Putamen (tissue), 1 donor: ENCODE measurements at regions not wholly inside any gene's neighbourhood (a gene's known extent, or its start where the extent isn't known, plus 50 kb on each side); places are given as distances from the start of the nearest gene placed in this dataset.

Source experiments
- DNase-seq: peaks from one replicate; pipeline ENCODE4 v3.0.0-alpha.2; 2016; ENCODE audit warnings: low spot score

DNA sequence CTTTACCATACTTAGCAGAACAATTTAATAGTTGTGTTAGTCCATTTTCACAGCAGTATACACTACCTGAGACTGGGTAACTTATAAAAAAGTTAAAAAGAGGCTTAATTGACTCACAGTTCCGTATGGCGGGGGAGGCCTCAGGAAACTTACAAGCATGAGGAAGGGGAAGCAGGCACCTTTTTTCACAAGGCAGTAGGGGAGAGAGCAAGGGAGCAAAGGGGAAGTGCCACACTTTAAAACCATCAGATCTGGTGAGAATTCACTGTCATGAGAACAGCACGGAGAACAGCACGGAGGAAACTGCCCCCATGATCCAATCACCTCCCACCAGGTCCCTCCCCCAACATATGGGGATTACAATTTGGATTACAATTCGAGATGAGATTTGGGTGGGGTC, 269.9 kb downstream of the MTRR start:
- DNase-seq = no peak

DNA sequence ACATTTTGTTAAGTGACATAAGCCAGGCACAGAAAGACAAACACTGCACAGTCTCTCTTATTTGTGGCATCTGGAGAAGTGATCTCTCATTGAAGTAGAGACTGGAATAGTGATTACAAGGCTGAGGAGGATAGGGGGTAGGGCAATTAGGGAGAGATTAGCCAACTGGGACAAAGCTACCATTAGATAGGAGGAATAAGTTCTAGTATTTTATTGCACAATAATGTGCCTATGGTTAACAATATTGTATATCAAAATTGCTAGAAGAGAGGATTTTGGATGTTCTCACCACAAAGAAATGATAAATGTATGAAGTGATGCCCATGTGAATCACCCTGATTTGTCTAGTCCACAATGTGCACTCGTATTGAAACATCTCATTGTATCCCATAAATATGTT, 281.8 kb downstream of the MTRR start:
- DNase-seq = no peak

DNA sequence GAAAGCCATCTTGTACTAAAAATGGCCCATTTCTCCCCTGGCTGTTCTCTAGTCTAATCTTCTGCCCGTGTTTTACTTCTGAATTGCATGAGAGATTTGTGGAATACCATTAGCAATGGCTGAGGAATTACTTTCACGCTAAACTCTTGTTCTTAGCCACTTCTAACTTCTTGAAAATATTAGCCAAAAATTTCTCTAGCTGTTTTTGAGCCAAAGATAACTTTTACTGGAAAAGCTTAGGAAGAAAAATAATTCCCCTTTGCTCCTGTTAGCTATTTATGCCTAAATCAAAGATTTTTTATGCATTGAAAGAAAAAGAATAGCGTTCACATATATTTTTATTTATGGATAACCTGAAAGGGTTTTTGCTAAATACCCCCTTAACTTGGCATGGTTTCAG, 287.8 kb downstream of the MTRR start:
- DNase-seq = no peak

DNA sequence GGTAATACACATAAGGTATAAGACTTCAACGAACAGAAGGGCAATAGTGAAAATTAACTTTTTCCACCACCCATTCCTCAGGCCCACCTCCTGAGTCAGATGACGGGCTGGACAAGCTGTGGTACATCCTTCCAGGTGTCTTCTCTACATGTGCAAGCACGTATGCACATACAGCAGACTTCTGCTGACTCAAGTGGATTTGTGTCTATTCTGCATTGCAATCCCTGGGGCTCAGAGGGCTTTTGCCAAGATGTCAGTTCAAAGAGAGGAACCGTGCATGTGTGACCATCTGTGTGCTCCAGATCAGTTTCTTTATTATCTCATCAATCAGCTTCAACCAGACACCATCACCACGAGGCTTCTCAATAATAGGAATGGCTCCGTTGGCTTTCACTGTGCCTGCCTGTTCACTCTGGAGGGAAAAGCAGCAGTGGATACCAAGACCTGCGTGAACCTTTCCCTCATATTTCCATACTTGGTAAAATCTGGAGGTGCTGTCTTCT, 288.4 kb downstream of the MTRR start:
- DNase-seq = no peak

DNA sequence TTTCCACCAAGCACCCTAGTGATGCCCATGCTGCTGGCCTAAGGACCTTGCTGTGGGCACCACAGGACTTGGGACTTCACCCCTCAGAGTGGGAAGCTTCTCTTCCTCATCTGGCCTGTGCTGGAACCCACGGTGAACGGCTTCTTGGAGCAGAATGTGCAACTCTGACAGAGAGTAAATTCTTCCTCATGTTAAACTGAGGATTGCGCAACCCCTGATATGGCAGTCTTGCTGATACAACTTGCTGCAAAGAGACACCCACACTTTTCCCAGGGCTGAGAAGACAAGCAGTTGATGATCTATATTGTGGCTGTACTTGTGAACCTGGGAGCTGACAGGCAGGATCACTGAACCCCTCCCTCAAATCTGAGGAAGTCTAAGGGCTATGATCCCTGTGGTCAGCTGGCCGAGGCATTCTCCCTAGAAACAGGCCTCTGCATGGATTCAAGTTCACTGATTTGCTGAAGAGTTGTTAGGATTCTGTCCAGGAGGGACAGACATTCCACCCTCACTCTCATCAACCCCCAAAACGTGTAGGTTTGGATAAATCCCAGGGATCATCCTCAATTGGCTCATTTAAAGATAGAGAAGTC, 307.2 kb downstream of the MTRR start:
- DNase-seq = peak; percentile 9

DNA sequence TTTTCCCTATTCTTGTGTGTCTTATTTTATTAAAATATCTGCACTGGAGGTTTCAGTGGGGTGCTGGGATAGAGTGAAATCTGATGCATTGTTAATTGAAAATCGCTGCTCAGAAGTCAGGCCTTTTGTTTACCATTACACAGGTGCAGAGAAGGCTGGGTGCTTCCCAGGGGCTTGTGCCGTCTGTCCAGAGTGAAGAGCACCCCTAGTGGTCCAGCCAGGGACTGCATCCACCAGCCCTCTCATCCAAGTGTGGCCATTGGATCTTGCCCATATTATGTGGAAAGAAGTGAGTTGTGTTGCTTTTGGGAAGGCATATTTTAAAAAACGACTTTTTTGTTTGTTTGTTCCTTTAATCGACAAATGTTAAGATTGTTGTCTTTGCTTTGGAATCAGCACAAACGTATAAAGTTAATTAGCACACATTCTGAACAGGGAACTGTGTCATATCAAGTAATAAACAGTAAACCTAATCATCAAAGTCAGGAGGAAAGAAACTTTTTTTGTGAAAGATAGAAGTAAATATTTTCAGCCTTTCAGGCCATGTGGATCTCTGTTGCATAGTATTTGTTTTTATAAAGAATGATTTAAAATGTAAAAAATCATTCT, 315.6 kb downstream of the MTRR start:
- DNase-seq = no peak

DNA sequence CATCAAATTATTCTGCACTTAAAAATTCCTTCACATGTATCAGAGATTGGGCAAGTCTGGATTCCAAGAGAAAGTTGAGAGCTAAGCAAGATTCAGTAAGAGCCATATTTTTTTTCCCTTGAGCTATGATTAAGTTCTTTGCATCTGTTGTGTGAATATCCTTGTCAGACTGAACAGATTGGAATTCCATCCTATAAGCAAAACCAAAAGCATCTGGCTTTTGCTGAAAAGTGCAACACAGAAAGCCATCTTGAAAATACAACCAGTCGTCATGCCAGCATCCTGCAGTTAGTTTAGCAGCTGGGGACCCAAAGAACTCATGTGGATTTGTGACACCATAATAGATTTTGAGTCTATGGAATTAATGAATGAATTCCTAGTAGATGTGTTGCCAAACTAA, 316.9 kb downstream of the MTRR start:
- no peak for DNase-seq

DNA sequence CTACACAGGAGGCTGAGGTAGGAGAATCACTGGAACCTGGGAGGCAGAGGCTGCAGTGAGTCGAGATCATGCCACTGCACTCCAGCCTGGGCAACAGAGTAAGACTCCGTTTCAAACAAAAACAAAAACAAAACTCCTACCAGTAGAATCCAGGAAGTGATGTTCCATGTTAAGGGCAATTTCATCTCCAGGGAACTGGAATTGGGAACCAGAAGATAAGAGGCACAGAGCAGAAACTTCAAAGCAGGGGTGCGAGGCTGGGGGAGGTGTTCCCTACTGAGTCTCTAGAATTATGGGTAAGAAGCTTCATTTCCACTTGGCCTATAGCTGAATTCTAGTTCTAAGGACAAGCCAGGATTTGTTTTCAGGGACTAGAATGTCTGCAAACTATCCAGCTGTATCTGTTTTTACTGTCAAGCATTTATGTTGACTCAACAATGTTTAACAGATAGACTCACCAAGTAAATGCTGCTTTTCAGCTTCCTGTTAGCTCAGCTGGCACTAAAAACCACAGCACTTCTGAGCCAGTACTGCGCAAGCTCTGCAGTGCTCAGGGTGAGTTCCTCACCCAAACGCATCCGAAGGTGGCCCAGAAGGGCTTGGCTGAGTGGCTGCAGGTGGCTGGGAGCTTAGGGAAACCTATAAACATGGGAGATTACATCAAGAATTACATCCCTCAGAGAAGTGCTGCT, 320.1 kb downstream of the MTRR start:
- DNase-seq = no peak

DNA sequence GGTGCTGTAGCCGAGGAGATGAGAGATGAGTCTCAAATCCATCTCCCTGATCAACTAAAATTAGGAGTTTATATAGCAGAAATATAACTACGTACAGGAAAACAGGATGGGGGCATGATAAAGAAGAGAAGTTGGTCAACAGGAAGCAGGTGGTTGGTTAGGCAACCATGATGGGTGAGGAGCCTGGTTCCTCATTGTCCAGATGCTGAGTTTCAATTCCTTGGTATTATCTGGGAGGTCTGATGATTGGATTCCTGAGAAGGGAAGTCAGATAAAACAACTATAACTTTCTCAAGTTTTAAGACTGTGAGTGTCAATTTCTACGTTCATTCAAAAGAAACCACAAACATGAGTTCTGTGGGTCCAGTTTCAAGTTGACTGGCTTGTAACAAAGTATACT, 323.9 kb downstream of the MTRR start:
- no peak for DNase-seq

DNA sequence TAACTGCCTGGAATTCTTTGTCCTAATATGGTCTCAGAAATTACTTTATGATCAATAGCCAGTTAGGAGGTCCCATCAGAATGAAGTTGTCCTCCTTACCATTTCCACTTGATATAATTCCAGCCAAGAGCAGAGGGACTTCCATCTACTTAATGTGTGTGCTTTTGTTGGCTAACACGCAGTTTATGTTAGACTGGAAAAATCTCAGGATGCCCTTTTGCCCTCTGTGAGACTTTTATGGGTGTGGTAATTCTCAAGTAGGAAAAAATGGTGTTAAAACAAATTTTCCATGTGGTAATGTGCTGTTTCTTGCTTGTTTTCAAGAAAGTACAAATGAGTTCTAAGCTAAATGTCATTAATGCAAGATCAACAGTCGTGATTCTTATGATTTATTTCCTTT, 327.1 kb downstream of the MTRR start:
- no peak for DNase-seq

DNA sequence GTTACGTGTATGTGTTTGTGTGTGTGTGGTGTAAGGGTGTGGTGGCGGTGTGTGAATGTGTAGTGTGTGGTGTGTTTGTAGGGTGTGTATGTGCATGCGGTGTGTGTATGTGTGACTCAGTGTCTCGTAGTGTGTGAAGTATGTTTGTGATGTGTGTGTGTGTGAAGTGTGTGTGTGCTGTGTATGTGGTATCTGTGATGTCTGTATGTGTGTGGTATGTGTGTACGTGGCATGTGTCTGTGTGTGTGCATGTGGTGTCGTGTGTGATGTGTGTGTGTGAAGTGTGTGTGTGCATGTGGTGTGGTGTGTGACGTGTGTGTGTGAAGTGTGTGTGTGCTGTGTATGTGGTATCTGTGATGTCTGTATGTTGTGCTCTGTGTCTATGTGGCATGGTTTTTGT, 339.4 kb downstream of the MTRR start:
- no peak for DNase-seq

DNA sequence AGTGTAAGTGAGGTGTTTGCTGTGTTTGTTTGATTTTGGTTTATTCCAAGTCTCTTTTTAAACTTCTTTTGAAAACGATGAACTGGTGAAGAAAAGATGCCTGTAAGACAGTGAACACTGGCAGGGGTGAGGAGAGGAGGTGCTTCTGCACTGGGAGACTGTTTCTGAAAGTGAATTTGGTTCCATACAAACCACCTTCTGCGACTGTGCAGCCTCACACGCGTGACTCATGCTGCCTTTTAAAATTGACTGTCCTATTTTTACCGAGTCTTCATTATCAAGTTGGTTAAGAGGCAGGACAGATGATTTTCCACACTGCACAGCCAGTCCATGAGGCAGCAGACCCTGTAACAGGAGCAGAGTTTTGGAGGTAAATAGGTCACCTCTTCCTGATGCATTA, 340.6 kb downstream of the MTRR start:
- peak; percentile 37 for DNase-seq

DNA sequence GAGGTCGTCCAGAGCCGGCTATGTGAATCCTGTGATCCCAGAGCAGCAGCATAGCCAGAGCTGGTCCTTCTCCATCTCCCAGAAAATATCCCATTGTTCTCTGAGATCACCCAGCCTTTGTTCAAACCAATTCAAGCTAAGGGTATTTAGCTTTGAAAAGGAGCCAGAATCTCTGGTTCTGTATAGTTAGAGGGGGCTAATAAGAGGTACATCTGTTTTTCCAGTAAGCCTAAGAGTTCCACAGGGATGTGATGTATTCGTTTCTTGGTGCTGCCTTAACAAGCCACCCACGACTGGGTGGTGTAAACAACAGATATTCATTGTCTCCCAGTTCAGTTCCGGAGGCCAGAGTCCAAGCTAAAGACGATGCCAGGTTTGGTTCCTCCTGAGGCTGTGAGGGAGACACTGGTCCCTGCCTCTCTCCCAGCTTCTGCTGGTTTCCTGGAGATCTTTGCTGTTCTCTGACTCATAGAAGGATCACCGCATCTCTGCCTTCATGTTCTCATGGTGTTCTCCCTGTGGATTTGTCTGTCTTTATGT, 344.8 kb downstream of the MTRR start:
- DNase-seq = peak; percentile 34

DNA sequence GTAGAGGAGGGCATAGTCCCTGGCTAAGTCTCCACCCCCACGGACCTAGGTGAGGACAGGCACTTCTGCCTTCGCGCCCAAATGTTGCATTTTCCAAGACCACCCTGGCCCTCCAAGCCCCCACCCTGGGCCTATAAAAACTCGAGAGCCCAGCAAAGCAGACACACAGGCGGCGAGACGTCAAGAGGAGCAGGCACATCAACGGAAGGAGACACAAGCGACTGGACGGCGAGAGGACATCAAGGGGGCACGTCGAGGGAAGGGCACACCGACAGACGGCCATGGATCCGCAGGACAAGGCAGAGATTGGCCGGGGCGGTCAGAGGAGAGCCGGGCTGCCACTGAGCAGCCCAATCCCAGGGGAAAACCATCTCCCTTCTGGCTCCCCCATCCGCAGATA, 348.0 kb downstream of the MTRR start:
- DNase-seq = no peak

DNA sequence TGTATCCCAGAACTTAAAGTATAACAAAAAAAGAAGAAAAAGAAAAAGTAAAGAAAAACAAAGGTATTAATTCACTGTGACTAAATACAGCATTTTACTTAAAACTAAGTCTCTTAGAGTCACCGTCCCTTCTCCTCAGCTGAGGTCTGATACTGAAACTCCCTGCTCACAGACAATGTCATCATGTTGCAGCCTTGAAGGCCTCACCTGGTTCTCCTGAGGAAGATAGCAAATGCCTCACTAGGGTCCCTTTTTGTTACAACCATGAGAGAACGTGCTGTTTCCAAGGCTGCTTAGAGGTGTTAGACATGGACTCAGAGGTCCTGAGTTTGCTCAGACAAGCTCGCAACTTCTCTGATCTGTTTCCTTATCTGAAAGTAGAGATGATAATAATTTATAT, 357.2 kb downstream of the MTRR start:
- DNase-seq = no peak

DNA sequence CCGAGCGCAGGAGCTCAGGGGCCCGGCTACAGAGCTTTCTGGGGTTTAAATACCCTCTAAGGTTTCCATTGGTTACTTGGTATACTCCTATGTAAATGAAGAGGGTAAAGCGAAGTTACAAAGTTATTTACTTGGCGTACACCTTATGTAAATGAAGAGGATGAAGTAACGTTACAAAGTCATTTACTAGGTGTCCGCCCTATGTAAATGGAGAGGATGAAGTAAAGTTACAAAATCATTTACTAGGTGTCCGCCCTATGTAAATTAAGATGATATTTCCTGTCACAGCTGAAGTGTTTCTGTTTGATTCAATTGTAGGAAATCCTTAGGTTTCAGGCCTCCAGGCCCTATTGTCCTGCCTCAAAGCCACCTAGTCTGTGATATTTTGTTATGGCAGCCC, 358.2 kb downstream of the MTRR start:
- no peak for DNase-seq

DNA sequence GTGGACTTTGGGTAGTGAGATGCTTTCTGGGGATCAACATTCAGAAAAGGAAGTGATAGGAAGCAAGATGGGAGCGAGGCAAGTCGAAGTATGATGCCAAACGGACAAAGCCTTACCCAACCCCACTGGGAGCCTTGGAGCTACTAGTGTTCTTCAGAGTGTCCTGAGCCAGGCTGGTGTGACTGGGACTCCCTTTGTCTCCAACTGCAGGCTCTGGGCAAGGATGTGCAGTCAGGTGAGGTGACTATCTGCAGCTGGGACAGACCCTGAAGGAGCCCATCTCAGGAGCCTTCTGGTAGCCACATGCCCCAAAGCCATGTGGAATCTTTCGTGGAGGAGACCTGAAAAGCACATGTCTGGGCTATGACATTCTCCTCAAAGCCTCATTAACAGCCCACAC, 360.6 kb downstream of the MTRR start:
- DNase-seq = no peak

DNA sequence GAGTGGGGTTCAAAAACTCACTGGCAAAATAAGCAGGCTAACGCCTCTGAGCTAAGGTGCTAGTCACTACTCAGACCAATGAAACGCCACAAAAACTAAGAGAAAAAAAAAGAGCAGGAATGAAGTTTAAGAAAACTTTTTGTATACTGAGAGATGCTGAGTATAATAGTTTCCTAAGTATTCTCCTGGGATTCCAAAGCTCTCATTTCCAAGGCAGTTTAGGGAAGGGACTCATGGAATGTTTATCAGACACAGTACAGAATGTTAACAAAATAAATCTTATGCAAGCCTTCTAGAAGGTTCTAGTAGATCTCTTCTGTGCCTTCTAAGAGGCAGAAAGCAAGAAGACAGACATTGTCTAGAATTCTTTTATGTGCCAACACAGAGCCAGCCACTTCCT, 361.9 kb downstream of the MTRR start:
- no peak for DNase-seq

DNA sequence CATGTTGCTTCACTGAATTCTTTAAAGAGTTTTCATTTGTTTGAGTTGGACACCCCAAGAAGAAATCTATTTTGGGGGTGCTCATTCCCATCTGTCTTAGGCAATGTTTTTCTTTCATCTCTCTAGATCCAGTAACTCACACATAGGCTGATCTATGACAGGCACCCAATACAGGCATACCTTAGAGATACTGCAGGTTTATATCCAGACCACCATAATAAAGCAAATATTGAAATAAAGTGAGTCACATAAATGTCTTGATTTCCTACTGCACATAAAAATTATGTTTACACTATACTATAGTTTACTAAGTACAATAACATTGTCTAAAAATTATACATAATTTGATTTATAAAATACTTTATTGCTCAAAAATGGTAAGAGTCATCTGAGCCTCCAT, 364.5 kb downstream of the MTRR start:
- DNase-seq = no peak

DNA sequence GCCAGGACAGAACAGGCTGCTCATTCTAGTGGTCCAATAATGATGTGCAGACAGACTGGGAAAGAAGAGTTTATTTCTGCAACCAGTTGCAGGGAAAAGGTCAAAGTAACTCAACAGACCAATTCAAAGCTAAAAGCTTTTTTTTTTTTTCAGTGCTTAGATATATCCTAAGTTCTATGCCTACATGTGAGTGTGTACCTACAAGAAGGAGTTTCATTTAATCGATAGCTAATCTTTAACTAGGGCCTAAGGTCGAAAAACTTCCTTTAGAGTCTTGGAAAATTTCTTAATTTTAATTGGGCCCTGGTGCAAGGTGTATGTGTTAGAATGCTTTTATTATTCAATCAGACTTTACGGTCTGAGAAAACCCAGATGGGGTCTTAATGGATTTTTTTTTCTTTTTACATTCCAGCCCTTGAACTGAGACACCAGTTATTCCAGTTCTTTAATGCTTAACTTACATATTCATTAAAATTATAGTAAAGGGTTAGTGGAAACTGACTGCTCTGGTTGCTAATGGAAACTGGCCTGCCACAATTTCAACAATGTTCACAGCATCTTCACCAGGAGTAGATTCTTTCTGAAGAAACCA, 365.3 kb downstream of the MTRR start:
- no peak for DNase-seq

DNA sequence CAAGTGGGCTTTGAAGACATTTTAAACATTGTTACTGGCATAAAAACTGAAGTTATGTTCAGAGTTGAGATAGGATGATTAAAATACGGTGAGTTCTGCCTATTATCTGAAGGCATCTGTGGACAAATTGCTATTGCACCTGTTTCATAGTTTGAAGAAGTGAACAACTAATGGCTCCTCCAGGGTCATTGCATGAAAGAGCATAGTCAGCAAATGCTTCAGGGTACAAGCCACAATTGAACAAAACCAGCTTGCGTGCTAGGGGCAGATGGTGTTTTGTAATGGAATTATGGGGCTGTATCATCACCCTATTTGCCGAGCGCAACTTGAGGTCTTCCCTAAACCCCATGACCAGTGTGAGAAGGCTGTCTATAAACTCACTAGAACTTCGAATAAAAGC, 369.1 kb downstream of the MTRR start:
- no peak for DNase-seq

DNA sequence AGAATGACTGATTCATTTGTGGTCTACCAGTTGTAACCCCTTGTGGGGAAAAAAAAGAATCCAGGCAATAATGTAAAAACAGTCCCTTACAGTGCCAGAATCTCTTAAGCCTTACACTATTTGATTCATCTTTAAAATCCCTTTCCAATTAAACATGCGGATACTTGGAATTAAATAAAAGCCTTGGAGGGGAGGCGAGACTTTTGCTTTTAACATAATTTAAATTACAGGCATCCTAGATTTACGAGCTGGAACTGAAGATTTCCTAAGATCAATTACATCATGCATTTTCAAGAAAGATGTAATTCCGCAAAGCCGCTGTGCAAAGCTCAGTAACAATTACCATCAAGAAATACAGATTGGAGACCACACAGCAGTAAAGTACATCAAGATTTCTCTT, 370.2 kb downstream of the MTRR start:
- no peak for DNase-seq

DNA sequence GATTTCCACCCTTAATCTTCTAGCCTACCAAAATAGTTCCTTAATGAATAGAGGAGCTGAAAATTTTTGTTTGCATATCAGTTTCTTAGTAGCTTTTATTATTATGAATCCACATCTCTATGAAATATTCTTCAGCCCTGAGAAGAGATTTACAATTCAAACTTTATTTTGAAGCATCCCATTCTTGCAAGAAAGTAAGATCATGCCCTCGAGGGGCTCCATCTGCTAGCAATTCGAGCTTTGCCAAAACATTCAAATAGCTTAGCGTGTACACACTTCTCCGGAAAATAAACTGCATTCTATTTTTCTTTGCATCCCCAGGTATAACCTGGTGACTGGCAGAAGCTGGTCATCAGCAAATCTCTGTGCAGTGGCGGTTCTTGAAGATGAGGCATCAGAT, 370.7 kb downstream of the MTRR start:
- DNase-seq = no peak
